GM12872 (cell line): ENCODE measurements at regions not wholly inside any gene's neighbourhood (a gene's known extent, or its start where the extent isn't known, plus 50 kb on each side); places are given as distances from the start of the nearest gene placed in this dataset.

Experiments
- CTCF ChIP-seq: IDR thresholded peaks from 3 replicates; pipeline ENCODE4 v1.5.1; 2011; ENCODE audit warnings: low read depth, mild to moderate bottlenecking, low read length, moderate library complexity; ENCODE audit not compliant: insufficient read depth

- no peak for TF ChIP-seq CTCF
These were observed 183.1 kb upstream of the MCHR2 start for GRCh38 chr6:100176951-100177710.

GRCh38 chr6:100176311-100176950 is 182.4 kb upstream of the MCHR2 start:
- TF ChIP-seq CTCF, result peak; percentile 33; the same call in 1 of the 3 replicates

GRCh38 chr6:100175814-100176310 is 181.8 kb upstream of the MCHR2 start:
- TF ChIP-seq CTCF, result no peak

- TF ChIP-seq CTCF, result no peak
These were observed 179.2 kb upstream of the MCHR2 start for GRCh38 chr6:100173211-100173610.

GRCh38 chr6:100172322-100172713 is 178.3 kb upstream of the MCHR2 start:
- no peak for TF ChIP-seq CTCF

GRCh38 chr6:100171533-100172321 is 177.7 kb upstream of the MCHR2 start:
- no peak for TF ChIP-seq CTCF

GRCh38 chr6:100168148-100168547 is 174.1 kb upstream of the MCHR2 start:
- TF ChIP-seq CTCF, result no peak
